B cell (primary cell): ENCODE measurements at regions not wholly inside any gene's neighbourhood (a gene's known extent, or its start where the extent isn't known, plus 50 kb on each side); places are given as distances from the start of the nearest gene placed in this dataset.

ENCODE experiments used
- ATAC-seq: fragments of 200-7000 bp; cut with Tn5 transposase; one replicate; pipeline ENCODE4 v1.10.0; 2021; ENCODE audit warnings: low read depth, mild to moderate bottlenecking, moderate number of reproducible peaks, moderate library complexity
- CTCF ChIA-PET: fragments of 350-600 bp; sonication (Branson Sonifier 250); formaldehyde crosslinking; loops from one replicate; lab custom pipeline; 2021; ENCODE audit warnings: antibody characterized with exemption, inconsistent platforms; lab: Charles Lee
- POLR2A ChIA-PET: fragments of 350-600 bp; sonication (Branson Sonifier 250); formaldehyde crosslinking; loops from one replicate; lab custom pipeline; 2021; ENCODE audit warnings: antibody characterized with exemption; lab: Charles Lee
- DNase-seq: peaks from one replicate; pipeline ENCODE4 v3.0.0; 2013
- H2AFZ ChIP-seq: 2 replicates; pipeline ENCODE4 v1.6.1; 2012; ENCODE audit warnings: mild to moderate bottlenecking, low read depth, low read length; ENCODE audit not compliant: insufficient read depth, poor library complexity, severe bottlenecking
- H3K27ac ChIP-seq, 2 donors: 1 replicate in 1 of 2; 2 replicates in 1 of 2; pipeline ENCODE4 v1.5.1; 2012 to 2013; ENCODE audit warnings: low read length in 2 of 2, mild to moderate bottlenecking in 2 of 2, moderate library complexity in 1 of 2
- H3K27me3 ChIP-seq, 4 experiments: fragments of 200-600 bp in 1 of 4; sonication (generic) in 1 of 4; replicated peaks in 1 of 4; 1 replicate in 2 of 4; 2 replicates in 2 of 4; pipeline versions ENCODE4 v1.6.1 to v1.7.0; 2013 to 2016; ENCODE audit warnings: low read length in 3 of 4, mild to moderate bottlenecking in 2 of 4, mixed read lengths in 1 of 4, moderate library complexity in 1 of 4; ENCODE audit not compliant: insufficient read depth in 4 of 4, control insufficient read depth in 3 of 4; ENCODE audit errors: control extremely low read depth in 1 of 4
- H3K36me3 ChIP-seq, 2 experiments: replicated peaks in 1 of 2; 1 replicate in 1 of 2; 2 replicates in 1 of 2; pipeline versions ENCODE4 v1.6.1 to v1.7.1; 2013; ENCODE audit warnings: low read length in 1 of 2; ENCODE audit not compliant: insufficient read depth in 2 of 2, control insufficient read depth in 1 of 2; ENCODE audit errors: control extremely low read depth in 1 of 2, extremely low read depth in 1 of 2
- H3K4me1 ChIP-seq, 2 donors: fragments of 200-600 bp in 1 of 2; sonication (generic) in 1 of 2; 1 replicate in 1 of 2; 2 replicates in 1 of 2; pipeline versions ENCODE4 v1.5.1 to v1.6.1; 2013 to 2017; ENCODE audit warnings: low read length in 2 of 2; ENCODE audit not compliant: control insufficient read depth in 2 of 2, insufficient read depth in 2 of 2
- H3K4me2 ChIP-seq: replicated peaks from 2 replicates; pipeline ENCODE3; 2012; ENCODE audit warnings: mild to moderate bottlenecking, low read depth, low read length; ENCODE audit not compliant: poor library complexity, severe bottlenecking
- H3K4me3 ChIP-seq, 5 experiments: fragments of 200-600 bp in 1 of 5; sonication (generic) in 1 of 5; 1 replicate in 3 of 5; 2 replicates in 2 of 5; pipeline versions ENCODE4 v1.5.1 to v1.7.0; 2011 to 2016; ENCODE audit warnings: low read length in 4 of 5, mild to moderate bottlenecking in 4 of 5, low read depth in 2 of 5, control low read depth in 1 of 5, moderate library complexity in 1 of 5; ENCODE audit not compliant: insufficient read depth in 1 of 5; ENCODE audit errors: control extremely low read depth in 1 of 5, extremely low read depth in 1 of 5
- H3K79me2 ChIP-seq: fragments of 200-600 bp; sonication (generic); one replicate; pipeline ENCODE4 v1.6.0; 2016; ENCODE audit warnings: low read length; ENCODE audit not compliant: control insufficient read depth, insufficient read depth
- H3K9ac ChIP-seq: fragments of 200-600 bp; sonication (generic); 2 replicates; pipeline ENCODE4 v1.6.1; 2017; ENCODE audit warnings: mild to moderate bottlenecking, low read length, moderate library complexity
- H3K9me3 ChIP-seq, 3 donors: one replicate each; pipeline versions ENCODE4 v1.6.1 to v1.7.1; 2013; ENCODE audit warnings: low read length in 2 of 3; ENCODE audit not compliant: control insufficient read depth in 2 of 3, insufficient read depth in 1 of 3; ENCODE audit errors: control extremely low read depth in 1 of 3
- H4K20me1 ChIP-seq: 2 replicates; pipeline ENCODE4 v1.6.0; 2012; ENCODE audit warnings: mild to moderate bottlenecking, low read length; ENCODE audit not compliant: insufficient read depth, control insufficient read depth, poor library complexity, severe bottlenecking
- H3K27ac Mint-ChIP-seq: one replicate; pipeline ENCODE4 v1.8.0; 2021; ENCODE audit warnings: mixed read lengths
- H3K27me3 Mint-ChIP-seq: one replicate; pipeline ENCODE4 v1.8.0; 2021; ENCODE audit warnings: mixed read lengths
- H3K4me1 Mint-ChIP-seq: one replicate; pipeline ENCODE4 v1.8.0; 2021; ENCODE audit warnings: mixed read lengths
- H3K4me3 Mint-ChIP-seq: one replicate; pipeline ENCODE4 v1.8.0; 2021; ENCODE audit warnings: mixed read lengths
- H3K9me3 Mint-ChIP-seq: one replicate; pipeline ENCODE4 v1.8.0; 2022; ENCODE audit warnings: mixed read lengths; ENCODE audit not compliant: insufficient read depth
- EZH2 ChIP-seq: IDR thresholded peaks from 2 replicates; pipeline ENCODE4 v1.6.1; 2012; ENCODE audit warnings: borderline replicate concordance, low read depth, mild to moderate bottlenecking, moderate library complexity, low read length; ENCODE audit not compliant: insufficient read depth, poor library complexity, severe bottlenecking
- WGBS: methylation state at CpG from one replicate; pipeline ENCODE4 v1.1.5; 2013; ENCODE audit warnings: missing lambda C conversion rate; ENCODE audit not compliant: insufficient coverage; 5-methylcytosine and 5-hydroxymethylcytosine counted together
- intact Hi-C: fragments of 100-400 bp; cut with micrococcal nuclease; formaldehyde crosslinking; loops from one replicate; pipeline ENCODE4 v1.10.0; 2022
- TF ChIP-seq, protein P1 (sequence below): fragments of 200-600 bp; IDR thresholded peaks from one replicate; pipeline ENCODE4 v1.8.0; 2022; ENCODE audit warnings: antibody characterized with exemption, mild to moderate bottlenecking

DNA sequence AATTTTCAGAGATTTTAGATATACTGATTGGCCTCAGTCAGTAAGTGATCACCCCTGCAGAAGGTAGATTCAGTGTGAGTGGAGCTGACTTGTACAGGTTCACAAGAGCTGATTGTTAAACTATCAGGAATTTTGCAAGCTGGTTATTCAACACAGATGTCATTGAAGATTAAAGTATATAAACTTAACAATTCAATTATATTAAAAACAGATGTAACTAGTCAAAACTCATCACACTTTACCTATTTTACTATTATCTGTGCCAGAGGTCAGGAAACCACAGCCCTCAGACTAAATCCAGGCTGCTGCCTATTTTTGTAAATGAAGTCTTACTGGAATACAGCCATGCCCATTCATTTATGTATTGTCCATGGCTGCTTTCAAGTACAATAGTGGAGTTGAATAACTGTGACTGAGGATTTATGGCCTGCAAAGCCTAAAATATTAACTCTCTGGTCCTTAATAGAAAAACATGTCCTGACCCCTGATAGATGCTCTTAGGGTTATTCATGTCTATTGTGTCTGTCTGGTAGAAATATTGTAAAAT, 429.3 kb upstream of the PDZRN3 start:
- Histone ChIP-seq H3K36me3 (no peaks in the 10 kb centered on the region), H4K20me1 (no peaks in the 10 kb centered on the region), H2AFZ (no peak overlapping the region), H3K9me3 (peaks cover 0 to 4% (median 0%) of the 10 kb centered on the region in 3 donors), H3K27ac (no peak overlapping the region), H3K4me2 (no peak overlapping the region), H3K27me3 (no peaks in the 10 kb centered on the region), H3K4me3 (no peak overlapping the region), H3K9ac (no peak overlapping the region), H3K4me1 (no peaks in the 10 kb centered on the region), H3K79me2 (no peaks in the 10 kb centered on the region)
- no peak overlapping the region for H3K4me3 Mint-ChIP-seq
- no peak for DNase-seq
- ChIA-PET CTCF (no interaction called here), POLR2A (no interaction called here)
- ATAC-seq: no peak
- intact Hi-C loops: no loop called here
- H3K27me3 Mint-ChIP-seq: no peaks in the 10 kb centered on the region
- H3K9me3 Mint-ChIP-seq: no peaks in the 10 kb centered on the region
- no peaks in the 10 kb centered on the region for H3K4me1 Mint-ChIP-seq
- no peak for TF ChIP-seq EZH2
- TF ChIP-seq, protein P1, sequence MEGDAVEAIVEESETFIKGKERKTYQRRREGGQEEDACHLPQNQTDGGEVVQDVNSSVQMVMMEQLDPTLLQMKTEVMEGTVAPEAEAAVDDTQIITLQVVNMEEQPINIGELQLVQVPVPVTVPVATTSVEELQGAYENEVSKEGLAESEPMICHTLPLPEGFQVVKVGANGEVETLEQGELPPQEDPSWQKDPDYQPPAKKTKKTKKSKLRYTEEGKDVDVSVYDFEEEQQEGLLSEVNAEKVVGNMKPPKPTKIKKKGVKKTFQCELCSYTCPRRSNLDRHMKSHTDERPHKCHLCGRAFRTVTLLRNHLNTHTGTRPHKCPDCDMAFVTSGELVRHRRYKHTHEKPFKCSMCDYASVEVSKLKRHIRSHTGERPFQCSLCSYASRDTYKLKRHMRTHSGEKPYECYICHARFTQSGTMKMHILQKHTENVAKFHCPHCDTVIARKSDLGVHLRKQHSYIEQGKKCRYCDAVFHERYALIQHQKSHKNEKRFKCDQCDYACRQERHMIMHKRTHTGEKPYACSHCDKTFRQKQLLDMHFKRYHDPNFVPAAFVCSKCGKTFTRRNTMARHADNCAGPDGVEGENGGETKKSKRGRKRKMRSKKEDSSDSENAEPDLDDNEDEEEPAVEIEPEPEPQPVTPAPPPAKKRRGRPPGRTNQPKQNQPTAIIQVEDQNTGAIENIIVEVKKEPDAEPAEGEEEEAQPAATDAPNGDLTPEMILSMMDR: no peak
- no peak overlapping the region for H3K27ac Mint-ChIP-seq

DNA sequence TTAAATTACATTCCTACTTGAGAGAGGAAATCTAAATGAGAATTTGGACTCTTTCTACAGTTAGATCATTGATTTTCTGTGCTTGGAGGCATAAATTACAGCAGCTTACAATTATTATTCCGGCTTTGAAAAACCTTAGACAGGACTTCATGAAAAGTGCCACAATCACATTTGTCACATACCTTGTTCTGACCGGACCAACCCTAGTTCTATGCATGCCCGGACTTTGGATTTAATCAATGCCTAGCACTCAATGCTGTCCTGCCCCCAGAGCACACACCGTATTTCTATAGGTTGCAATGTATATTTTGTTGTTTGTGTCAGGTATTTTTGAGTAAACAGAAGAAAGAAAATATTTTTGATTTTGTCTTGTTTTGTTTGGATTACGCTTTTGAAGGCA, 424.7 kb upstream of the PDZRN3 start:
- ChIA-PET POLR2A (no interaction called here), CTCF (no interaction called here)
- Mint-ChIP-seq H3K9me3 (no peaks in the 10 kb centered on the region), H3K27ac (no peak overlapping the region), H3K4me1 (no peaks in the 10 kb centered on the region), H3K4me3 (no peak overlapping the region), H3K27me3 (no peaks in the 10 kb centered on the region)
- no peak for ATAC-seq
- DNase-seq: no peak
- no peak overlapping the region for H3K27ac ChIP-seq
- peaks cover 0 to 4% (median 0%) of the 10 kb centered on the region in 3 donors for H3K9me3 ChIP-seq
- H3K9ac ChIP-seq: no peak overlapping the region
- H4K20me1 ChIP-seq: no peaks in the 10 kb centered on the region
- no peak overlapping the region for H2AFZ ChIP-seq
- H3K79me2 ChIP-seq: no peaks in the 10 kb centered on the region
- H3K27me3 ChIP-seq: no peaks in the 10 kb centered on the region
- intact Hi-C loops: no loop called here
- 95% methylated on average over 4 of the region's 5 CpGs for WGBS
- H3K4me2 ChIP-seq: no peak overlapping the region
- H3K4me1 ChIP-seq: no peaks in the 10 kb centered on the region
- no peaks in the 10 kb centered on the region for H3K36me3 ChIP-seq
- TF ChIP-seq, protein P1: no peak
- TF ChIP-seq EZH2: no peak
- no peak overlapping the region for H3K4me3 ChIP-seq
